GM19468 (cell line): ENCODE measurements at regions not wholly inside any gene's neighbourhood (a gene's known extent, or its start where the extent isn't known, plus 50 kb on each side); places are given as distances from the start of the nearest gene placed in this dataset.

Experiments
- ATAC-seq: cut with Tn5 transposase; IDR thresholded peaks from one replicate; pipeline ENCODE4 v1.9.1; 2021; ENCODE audit warnings: mild to moderate bottlenecking, moderate library complexity, moderate number of reproducible peaks; ENCODE audit not compliant: unreplicated experiment; ENCODE audit errors: extremely low read depth

DNA sequence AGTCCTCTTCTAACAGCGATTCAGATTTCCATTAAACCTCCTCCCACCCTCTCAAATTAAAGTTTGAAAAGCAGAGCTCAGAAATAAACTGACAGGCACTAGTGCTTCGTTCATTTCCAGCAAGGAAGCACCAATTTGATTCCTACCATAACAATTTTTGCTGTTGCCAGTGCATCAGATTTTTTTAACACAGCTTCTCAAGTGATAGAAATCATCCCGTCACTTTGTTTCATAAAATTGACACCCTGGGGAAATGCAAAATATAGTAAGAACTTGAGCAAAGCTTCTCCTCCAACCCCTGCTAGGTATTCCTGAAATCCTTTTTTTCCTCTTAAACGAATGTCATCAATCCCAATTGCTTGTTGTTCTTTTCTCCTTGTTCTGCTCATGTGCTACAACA is 332.1 kb downstream of the FOXG1 start:
- ATAC-seq, result no peak

DNA sequence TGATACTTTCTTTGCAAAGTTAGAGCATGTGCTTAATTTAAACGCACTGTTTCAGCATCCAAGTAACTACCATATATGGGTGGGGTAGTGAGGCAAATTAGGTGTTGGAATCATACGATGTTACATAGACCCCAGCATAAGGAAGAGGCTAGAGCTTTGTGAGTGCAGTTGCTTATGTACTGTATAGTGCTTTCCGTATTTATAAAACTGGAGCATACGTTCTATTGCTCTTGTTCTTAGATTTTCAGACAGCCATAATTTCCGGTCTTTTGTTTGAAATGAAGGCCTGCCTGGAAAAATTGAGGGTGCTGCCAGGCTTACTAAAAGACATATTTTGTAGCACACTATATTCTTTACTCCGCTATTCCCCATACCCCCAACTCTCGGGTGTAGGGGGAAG is 335.7 kb downstream of the FOXG1 start:
- no peak for ATAC-seq

DNA sequence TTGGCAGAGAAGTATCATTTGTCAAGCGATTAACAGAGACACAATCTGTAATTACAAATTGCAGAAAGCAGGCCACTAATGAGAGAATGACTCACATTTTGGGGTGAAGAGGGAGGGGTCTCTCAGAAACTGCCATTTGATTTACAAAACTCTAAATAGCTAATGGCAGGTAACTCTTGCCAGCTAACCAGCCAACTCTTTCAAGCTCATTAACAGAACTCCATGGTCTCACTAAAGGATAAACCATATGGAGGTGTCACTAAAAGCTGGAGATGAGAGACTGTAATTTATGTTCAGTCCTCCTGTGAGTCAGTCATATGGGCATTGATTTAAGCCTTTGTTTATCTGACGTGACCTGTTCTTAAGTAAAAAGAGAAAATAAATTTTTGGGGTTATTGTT is 336.4 kb downstream of the FOXG1 start:
- no peak for ATAC-seq

DNA sequence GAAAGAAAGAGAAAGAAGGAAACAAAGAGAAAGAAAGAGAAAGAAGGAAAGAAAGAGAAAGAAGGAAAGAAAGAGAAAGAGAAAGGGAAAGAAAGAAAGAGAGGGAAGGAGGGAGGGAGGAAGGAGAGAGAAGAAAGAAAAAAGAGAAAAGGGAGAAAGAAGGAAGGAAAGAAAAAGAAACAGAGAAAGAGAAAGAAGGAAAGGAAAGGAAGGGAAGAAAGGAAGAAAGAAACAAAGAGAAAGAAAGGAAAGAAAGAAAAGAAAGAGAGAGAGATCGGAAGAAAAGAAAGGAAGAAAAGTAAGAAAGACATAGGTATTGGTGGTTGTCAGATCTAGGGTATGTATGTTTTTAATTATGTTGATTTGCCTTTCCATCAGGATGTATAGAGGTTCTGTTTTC is 342.3 kb downstream of the FOXG1 start:
- no peak for ATAC-seq

DNA sequence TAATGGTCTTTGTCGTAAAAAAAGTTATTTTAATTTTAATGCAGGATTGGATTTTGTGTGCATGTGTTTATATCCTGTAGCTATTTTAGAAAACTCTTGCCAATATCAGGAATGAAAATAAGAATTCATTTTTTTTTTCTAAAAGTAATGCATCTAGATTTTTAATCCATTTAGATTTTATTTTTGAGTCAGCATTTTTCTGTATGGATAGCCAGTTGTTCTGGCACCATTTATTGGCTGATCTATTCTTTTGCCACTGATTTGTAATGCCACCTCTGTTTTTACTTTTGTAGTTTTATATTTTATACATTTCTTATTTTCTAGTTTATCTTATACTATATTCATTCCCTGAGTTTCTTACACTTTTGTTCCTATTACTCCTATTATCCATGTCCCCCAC is 343.0 kb downstream of the FOXG1 start:
- no peak for ATAC-seq

DNA sequence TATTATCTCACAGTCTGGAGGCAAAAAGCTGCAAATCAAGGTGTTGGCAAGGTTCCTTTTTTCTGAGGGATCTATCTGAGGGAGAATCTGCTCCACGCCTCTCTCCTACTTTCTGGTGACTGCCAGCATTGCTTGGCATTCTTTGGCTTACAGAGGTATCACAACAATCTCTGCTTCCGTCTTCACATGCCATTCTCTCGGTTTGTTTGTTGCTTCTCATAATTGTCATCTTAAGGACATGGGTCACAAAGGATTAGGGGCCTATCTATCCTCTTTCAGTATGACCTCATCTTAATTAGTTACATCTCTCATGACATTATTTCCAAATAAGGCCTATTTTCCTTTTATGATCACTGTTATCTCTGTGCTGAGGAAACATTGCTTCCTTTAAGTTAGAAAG is 345.0 kb downstream of the FOXG1 start:
- ATAC-seq, result no peak

DNA sequence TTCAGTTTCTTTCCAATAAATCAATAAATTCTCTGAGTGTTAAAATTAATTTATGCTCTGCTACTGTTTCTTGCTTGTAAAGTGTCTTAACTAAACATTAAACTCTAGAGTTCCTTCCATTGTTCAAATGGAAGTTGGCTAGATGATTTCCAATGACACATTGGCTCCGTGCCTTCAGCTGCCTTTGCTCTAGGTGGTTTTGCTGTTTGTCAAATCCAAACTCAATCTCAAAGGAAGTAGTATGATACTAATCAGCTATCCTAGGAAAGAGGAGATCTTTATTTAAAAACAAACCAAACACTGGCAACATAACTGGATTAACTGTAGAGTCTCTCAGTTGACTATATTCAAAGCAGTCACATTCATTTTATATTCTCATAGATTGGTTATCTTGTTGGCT is 356.4 kb downstream of the FOXG1 start:
- ATAC-seq, result no peak

DNA sequence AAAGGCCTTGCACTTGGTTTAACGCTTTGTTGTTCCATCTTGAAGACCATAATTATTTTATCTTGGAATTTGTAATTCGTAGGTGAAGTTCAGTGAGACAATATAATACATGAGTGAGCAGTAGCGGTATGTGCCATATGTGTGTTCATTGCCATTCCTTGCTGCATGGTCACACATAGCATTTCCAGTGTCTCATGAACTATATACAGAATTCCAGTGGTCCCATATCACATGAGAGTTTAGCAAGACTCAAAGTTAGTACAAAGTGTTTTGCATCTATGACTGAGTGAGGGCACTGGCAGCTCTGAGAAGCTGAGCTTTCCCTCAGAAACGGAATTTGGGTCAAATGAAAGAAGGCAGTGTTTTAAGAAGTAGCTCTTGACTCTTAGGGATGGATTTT is 359.8 kb downstream of the FOXG1 start:
- ATAC-seq, result no peak

DNA sequence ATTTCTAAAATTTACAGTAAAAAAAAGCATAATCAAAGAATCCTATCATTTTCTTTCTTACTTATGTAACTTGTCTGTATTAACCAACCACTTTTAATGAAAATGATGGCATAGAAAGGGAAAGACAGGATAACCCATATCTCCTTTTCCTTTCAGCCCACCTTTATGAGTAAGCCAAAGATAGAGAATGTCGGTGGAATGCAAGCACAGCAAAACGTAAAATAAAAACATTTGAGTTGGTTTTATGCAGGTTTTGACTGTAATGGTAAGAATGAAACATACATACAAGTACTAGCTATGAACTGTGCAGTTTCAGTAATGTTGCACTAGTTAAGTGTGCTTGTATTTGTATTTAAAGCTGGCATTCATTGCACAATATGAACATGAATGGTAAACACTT is 360.3 kb downstream of the FOXG1 start:
- ATAC-seq, result no peak

DNA sequence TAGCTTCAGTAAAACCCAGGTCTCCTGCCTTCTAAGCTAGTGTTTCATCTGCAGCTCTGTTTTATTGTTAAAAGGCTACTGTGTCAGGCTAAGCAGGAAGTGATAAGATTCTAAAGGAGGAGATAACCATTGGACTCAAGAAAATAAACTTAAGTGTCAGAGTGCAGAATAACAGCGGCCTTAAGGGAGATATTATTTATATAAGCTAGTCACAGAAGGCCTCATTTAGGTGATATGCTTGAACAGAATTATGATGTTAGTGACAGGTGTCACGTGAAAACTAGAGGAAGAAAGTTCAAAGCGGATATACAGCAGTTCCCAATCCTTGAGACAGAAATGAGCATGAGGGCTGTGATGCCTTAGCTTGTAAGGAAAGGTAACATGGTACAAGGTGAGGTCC is 373.4 kb downstream of the FOXG1 start:
- no peak for ATAC-seq

DNA sequence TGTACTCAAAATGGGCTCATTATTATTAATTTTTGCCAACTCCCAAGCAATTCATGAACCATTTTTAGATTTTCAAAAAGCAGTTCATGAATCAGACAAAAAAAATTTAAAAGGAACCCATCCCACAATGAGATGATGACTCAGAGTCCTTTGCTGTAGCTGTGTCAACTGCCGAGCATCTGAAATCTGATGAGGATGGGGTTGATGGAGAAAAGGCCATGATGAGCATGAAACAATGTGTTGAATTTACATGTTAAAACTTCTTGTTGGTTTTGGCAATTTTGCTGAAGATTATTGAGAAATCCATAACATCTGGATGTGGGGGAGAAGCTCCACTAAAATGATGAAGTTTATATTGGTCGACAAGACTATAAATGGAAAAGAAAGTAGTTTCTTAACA is 378.0 kb downstream of the FOXG1 start:
- ATAC-seq, result no peak

DNA sequence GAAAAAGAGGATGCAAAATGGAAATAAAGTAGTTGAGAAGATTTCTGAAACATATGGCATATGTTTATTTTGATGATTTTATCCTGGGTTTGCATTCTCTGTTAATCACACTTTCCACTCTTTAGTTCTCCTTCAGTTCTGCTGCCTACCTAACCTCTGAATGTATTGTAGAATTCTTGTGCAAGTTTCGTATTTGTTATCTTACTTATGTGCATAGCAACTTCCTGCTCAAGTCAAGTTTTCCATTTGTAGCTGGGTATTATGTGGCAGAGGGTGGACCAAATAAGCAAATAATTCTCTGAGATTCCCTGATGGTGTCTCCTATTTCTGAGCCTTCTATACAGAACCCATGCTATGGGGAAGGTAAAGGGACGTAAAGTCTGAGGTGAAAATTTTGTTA is 381.6 kb downstream of the FOXG1 start:
- ATAC-seq, result no peak

DNA sequence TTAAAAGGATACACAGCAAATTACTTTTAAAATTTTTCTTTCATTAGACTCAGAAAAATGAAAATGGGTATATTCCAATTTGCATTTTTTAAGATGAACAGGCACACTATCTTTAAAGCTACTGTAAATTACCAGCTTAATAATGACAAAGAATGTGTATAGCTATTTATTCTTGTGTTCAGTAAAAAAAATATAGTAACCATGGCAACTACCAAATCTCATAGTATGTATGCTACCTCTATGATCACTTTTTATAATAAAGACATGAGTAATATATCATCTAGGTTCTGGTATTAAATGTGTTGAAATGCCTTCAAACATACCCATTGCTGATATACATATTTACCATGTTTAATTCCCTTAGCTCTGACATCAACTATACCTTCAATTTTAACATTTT is 383.2 kb downstream of the FOXG1 start:
- ATAC-seq, result no peak

DNA sequence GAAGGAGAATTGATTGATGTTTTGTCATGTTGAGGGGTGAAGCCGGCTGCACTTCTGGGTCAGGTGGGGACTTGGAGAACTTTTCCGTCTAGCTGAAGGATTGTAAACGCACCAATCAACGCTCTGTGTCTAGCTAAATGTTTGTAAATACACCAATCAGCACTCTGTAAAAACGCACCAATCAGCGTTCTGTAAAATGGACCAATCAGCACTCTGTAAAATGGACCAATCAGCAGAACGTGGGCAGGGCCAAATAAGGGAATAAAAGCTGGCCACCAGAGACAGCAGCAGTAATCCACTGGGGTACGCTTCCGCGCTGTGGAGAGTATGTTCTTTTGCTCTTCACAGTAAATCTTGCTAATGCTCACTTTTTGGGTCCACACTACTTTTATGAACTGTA is 384.1 kb downstream of the FOXG1 start:
- ATAC-seq, result no peak

DNA sequence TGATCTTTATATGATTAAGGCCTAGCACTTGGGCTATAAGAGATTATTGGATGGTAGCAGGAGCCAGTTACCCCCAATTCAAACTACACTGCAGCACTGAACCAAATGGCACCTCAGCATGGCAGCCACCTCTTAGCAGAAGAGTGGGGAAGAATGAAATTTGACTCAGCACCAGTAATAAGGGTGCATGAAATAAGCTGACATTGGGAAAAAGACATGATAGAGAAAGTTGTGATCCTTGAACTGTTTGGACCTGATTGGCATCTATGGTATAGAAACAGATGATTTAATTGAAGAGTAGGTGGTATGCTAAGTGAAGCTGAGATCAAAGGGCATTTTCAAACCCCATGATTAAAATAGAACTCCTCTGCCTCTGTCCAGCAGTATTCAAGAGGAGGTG is 389.5 kb downstream of the FOXG1 start:
- no peak for ATAC-seq

DNA sequence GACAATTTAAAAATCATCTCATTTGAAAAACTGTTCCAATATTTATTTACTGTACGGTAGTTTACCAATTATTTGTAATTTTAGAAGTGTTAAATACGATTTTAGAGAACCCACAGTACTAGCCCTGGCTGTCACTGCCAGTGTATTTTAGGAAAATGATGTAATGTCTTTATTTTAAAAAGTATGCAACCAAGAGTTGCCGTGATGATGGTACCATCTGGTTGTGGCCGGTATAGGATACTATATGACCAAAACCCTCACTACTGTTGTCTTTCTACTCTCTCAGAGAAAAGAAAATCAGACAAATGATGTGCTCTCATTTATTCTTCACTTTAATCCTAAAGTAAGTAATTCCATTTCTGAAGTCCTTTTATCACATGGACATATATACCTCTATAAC is 395.0 kb downstream of the FOXG1 start:
- no peak for ATAC-seq

DNA sequence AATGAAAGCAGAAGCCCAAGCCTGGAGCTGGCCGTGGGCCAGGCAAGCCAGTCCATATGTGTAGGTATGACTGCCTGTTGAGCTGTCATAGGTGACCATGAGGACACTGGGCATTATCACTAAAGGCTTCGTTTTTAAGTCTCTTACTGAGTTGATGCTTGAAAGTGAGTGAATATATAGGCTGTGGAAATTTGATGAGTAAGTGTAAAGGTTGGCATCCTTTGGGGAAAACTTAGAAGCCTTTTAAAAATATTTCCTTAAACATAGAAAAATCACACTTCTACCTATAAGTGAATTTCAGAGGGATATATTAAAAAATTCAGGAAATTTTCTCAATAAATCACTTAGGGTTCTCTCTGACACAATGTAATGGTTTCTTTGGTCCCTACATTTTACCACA is 396.5 kb downstream of the FOXG1 start:
- ATAC-seq, result no peak

DNA sequence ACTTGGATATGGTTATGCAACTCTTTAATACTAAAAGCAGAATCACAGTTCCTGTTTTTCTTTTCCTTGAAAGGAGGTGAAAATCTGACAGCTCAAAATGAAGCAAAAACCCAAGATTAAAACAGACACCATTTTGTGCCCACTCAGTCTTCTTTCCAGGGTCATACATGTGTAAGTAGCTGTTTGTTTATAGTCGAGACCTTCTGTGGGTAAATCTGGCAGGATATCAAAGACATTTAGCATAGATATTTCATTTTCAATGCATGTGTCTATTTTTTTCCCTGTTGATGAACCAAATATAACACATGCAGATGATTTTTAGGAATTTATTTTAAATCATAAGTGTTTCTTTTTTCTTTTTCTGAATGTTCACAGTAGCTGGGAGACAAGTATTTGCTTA is 398.8 kb downstream of the FOXG1 start:
- ATAC-seq, result no peak

DNA sequence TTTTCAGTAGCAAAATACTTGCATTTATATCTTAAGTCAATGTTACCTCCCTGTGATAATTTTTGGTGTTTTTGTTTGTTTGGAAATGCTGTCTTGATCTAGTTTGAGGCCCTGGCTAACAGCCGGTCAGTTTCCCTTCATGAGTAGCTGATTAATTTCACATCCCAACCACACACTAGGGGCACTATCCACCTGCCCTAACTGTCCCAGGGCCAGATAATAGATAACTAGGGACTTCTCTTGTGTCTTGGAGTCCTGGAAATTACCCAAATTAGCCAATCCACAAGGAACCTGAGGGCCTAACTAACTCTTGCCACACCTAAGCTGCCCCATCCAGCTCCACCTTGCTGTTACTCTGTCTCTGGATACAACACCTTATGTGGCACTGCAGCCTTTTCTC is 399.9 kb downstream of the FOXG1 start:
- ATAC-seq, result no peak

DNA sequence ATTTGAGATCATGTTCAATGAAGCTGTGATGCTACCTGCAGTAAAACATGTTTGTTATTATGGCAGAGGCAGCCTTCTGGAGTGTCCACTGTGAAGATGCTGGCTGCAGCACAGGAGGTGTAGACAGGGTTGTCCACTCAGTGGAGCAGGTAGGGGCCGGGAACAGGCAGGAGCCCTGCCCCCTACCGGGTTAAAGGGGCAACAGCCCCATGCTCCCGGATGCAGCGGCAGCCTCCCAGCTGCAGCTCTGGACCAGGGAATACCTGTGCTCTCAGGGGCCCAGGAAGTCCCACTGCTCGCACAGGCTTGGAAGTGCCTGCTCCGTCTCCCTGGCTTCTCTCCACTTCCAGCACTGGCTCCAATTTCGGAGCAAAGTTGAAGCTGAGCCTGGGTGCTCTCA is 401.6 kb downstream of the FOXG1 start:
- no peak for ATAC-seq

DNA sequence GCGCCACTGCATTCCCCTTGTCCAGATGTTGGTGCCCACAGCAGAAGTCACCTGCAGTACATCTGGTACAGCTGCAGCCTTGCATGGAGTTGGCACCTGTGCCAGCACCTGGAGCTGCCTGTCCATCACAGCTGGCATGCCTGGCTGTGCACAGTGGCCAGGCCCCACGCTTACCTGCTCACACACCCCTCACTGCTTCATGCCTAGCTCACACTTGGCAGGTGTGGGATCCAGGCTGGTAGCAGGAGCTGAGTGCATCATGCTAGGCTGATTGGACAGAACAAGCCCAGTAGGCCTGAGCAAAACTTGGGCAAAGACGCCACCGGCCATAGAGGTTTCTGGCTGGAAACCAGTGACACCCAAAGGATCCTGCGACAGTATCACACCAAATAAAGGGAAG is 402.8 kb downstream of the FOXG1 start:
- no peak for ATAC-seq

DNA sequence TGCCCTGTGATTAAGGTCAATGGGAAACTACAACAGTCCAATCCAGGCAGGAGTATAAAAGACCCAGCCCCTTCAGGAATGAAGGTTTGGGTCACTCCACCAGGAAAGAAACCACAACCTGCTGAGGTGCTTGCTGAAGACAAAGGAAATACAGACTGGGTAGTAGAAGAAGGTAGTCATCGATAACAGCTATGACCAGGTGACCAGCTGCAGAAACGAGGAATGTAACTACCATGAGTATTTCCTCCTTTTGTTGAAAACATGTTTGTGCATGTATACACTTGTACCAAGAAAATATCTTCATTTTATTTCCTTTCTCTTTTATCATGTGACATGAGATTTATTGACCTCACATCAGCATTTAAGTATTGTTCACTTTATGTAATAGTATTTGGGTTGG is 409.1 kb downstream of the FOXG1 start:
- no peak for ATAC-seq

DNA sequence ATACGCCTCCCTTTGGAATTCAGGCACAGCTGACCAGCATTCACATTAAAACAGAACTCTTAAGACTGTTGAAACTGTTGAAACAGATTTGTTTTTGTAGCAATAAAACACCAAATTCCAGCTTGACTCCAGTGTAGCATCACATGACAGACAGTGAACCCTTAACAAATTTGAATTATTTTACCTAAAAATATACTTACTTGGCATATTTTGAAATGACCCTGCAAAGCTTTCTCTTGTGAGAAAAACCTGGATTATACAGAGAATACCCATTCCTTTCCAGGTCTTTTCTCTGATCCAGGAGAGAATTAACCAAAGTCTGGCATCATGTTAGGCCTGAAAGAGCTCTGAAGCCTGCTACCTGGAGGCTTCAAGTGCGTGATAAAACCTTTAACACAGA is 410.3 kb downstream of the FOXG1 start:
- ATAC-seq, result no peak
